IMR-90 (cell line): ENCODE measurements at regions not wholly inside any gene's neighbourhood (a gene's known extent, or its start where the extent isn't known, plus 50 kb on each side); places are given as distances from the start of the nearest gene placed in this dataset.

Source experiments
- BHLHE40 ChIP-seq: fragments of 150-350 bp; IDR thresholded peaks from 2 replicates; pipeline ENCODE4 v1.6.1; 2016; ENCODE audit warnings: mild to moderate bottlenecking, low read depth, low read length
- CHD1 ChIP-seq: IDR thresholded peaks from 2 replicates; pipeline ENCODE4 v1.6.1; 2012; ENCODE audit warnings: low read depth, low read length, improper control_type of control experiment
- CTCF ChIP-seq: conservative IDR thresholded peaks from 2 replicates; pipeline ENCODE4 v1.5.1; 2012; ENCODE audit warnings: mild to moderate bottlenecking, low read depth, low read length, improper control_type of control experiment
- ELK1 ChIP-seq: fragments of 150-350 bp; IDR thresholded peaks from 2 replicates; pipeline ENCODE4 v1.6.1; 2016; ENCODE audit warnings: low read depth, mild to moderate bottlenecking, low read length, moderate library complexity, borderline replicate concordance
- FOS ChIP-seq: fragments of 150-350 bp; IDR thresholded peaks from 2 replicates; pipeline ENCODE4 v1.6.1; 2016; ENCODE audit warnings: low read depth, low read length
- MAFK ChIP-seq: IDR thresholded peaks from 2 replicates; pipeline ENCODE4 v1.6.1; 2012; ENCODE audit warnings: low read depth, low read length, improper control_type of control experiment
- MAZ ChIP-seq: IDR thresholded peaks from 2 replicates; pipeline ENCODE4 v1.6.1; 2012; ENCODE audit warnings: low read depth, mild to moderate bottlenecking, low read length, improper control_type of control experiment, moderate library complexity, borderline replicate concordance
- MXI1 ChIP-seq: IDR thresholded peaks from 2 replicates; pipeline ENCODE4 v1.6.1; 2012; ENCODE audit warnings: low read depth, mild to moderate bottlenecking, low read length, moderate library complexity, borderline replicate concordance
- NFE2L2 ChIP-seq: fragments of 150-350 bp; IDR thresholded peaks from 2 replicates; pipeline ENCODE4 v1.6.1; 2016; ENCODE audit warnings: low read depth, mild to moderate bottlenecking, low read length
- POLR2A ChIP-seq: IDR thresholded peaks from 2 replicates; pipeline ENCODE4 v1.6.1; 2012; ENCODE audit warnings: mild to moderate bottlenecking, low read depth, low read length
- RAD21 ChIP-seq: IDR thresholded peaks from 2 replicates; pipeline ENCODE4 v1.6.1; 2012; ENCODE audit warnings: low read length, improper control_type of control experiment
- RCOR1 ChIP-seq: IDR thresholded peaks from 2 replicates; pipeline ENCODE4 v1.6.1; 2012; ENCODE audit warnings: mild to moderate bottlenecking, low read length, improper control_type of control experiment; ENCODE audit not compliant: insufficient replicate concordance
- RFX5 ChIP-seq: IDR thresholded peaks from 2 replicates; pipeline ENCODE4 v1.8.0; 2012; ENCODE audit warnings: low read depth, mild to moderate bottlenecking, low read length, moderate library complexity
- SMC3 ChIP-seq: fragments of 150-350 bp; IDR thresholded peaks from 2 replicates; pipeline ENCODE4 v1.6.1; 2016; ENCODE audit warnings: low read depth, mild to moderate bottlenecking, antibody characterized with exemption, low read length, moderate library complexity

GRCh38 chr4:32454482-32454881 lies 1734.3 kb downstream of the PCDH7 start:
- TF ChIP-seq ELK1 = no peak
- TF ChIP-seq CTCF = no peak
- no peak for TF ChIP-seq RCOR1
- no peak for TF ChIP-seq RAD21
- TF ChIP-seq POLR2A = no peak
- TF ChIP-seq BHLHE40 = no peak
- no peak for TF ChIP-seq CHD1
- TF ChIP-seq MAFK = no peak
- no peak for TF ChIP-seq NFE2L2
- TF ChIP-seq MXI1 = no peak
- no peak for TF ChIP-seq RFX5
- no peak for TF ChIP-seq SMC3
- TF ChIP-seq MAZ = no peak
- TF ChIP-seq FOS = no peak
